ENCODE measurements at regions not wholly inside any gene's neighbourhood (a gene's known extent, or its start where the extent isn't known, plus 50 kb on each side); places are given as distances from the start of the nearest gene placed in this dataset.

DNA sequence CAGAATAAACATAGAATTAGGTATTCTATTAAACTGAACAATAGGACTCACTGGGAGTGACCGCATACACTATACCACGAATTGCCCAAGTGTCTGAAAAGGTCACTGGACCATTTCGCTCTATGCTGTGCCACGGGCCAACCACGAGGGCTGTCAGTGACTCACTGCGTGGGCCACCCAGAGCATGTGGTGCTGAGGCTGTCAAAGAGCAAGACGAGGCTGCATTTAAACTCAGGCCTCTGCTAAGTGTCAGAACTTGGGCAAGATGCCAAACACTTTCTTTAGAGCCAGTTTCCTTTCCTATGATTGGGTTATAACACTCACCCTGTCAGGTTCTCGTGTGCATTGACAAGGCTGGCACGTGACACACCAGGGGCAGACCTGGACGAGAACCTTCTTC lies 97.5 kb downstream of the SH3YL1 start:
- intact Hi-C loops (cut with DNase I) = no loop called here
- Histone ChIP-seq H3K36me3 (replicated peaks in 1 of 2; ENCODE audit: insufficient read depth in 1 of 2, low read depth in 2 of 2) (no peaks in the 10 kb centered on the region), H3K4me3 (no peak overlapping the region), H3K27me3 (no peaks in the 10 kb centered on the region), H3K27ac (no peak overlapping the region), H3K9me3 (no peaks in the 10 kb centered on the region), H3K4me1 (peaks cover 9% of the 10 kb centered on the region)
- TF ChIP-seq, protein P1, sequence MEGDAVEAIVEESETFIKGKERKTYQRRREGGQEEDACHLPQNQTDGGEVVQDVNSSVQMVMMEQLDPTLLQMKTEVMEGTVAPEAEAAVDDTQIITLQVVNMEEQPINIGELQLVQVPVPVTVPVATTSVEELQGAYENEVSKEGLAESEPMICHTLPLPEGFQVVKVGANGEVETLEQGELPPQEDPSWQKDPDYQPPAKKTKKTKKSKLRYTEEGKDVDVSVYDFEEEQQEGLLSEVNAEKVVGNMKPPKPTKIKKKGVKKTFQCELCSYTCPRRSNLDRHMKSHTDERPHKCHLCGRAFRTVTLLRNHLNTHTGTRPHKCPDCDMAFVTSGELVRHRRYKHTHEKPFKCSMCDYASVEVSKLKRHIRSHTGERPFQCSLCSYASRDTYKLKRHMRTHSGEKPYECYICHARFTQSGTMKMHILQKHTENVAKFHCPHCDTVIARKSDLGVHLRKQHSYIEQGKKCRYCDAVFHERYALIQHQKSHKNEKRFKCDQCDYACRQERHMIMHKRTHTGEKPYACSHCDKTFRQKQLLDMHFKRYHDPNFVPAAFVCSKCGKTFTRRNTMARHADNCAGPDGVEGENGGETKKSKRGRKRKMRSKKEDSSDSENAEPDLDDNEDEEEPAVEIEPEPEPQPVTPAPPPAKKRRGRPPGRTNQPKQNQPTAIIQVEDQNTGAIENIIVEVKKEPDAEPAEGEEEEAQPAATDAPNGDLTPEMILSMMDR (IDR thresholded peaks at IDR 0.05) = no peak
- no peak for TF ChIP-seq POLR2A (IDR thresholded peaks at IDR 0.05)
- peak in 3 of 4 donors; percentile 10 to 29 (median 16) for DNase-seq
- ATAC-seq = peak; percentile 40
- WGBS, 2 donors = 49 to 55% methylated on average over 10 of the region's 10 CpGs

DNA sequence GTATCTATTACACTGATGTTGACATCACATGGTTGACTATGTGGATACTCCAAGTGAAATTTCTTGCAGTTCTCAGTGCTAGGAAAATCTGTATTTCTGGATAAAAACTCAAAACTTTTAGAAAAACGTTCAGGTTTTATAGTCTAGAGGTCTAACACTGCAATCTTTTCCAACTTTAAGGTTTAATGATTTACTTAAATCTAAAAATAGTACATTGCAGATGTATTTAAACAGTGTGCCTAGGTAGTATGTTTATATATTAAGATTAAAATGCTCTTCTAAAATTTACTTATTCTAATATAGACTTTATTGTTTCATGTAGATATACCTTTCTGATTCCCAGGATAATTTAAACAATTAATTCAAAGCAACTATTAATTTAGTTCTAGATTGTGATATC lies 98.3 kb downstream of the SH3YL1 start:
- ATAC-seq = peak; percentile 48
- WGBS, 2 donors = 10 to 12% methylated on average over 1 of the region's 1 CpG

DNA sequence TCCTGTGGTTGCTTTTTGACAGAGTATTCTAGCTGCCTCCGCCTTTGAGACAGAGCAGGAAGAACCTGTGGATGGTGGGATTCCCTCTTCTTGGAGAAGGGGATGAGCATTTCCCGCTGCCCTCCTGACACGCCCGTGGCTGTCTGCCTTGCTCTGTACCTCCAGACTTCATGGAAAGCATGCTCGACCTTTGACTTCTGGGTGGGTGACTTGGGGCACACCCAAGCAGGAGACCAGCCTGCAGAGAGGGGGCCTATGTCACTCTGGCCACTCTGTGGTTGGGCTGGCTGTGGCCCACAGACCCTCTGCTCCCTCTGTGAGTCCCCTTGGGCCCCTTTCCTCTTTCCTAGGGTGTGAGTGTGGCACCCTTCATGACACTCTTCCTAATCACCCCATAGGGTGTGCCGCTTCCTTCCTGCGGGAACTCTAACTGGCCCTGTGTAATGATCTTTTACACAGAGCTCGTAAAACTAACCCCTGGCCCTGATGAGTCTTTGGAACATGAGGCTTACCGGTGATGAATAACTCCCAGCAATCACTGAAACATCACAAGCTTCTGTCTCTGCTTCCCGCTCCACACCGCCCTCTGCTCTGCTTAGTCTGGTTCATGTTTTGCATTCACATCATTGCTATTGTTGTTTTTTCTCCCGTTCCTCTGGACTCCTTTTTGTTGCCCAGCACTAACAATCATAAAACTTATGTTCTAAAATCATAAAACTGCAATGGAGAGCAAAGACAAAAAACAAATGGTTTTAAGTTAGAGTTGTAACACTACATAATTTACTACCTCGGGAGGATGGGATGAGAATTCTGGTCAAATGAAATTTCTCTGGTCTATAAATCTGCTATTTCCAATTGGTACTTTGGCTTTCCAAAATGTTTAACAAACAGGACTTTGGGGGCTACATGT lies 101.1 kb downstream of the SH3YL1 start:
- no peaks in the 10 kb centered on the region for H3K27me3 ChIP-seq
- WGBS, 2 donors = 85 to 86% methylated on average over 13 of the region's 13 CpGs
- H3K9me3 ChIP-seq = no peaks in the 10 kb centered on the region
- DNase-seq = no peak
- no peak overlapping the region for H3K27ac ChIP-seq
- H3K4me1 ChIP-seq = peaks cover 9% of the 10 kb centered on the region
- ATAC-seq = no peak
- H3K36me3 ChIP-seq (replicated peaks in 1 of 2; ENCODE audit: insufficient read depth in 1 of 2, low read depth in 2 of 2) = no peaks in the 10 kb centered on the region
- TF ChIP-seq, protein P1 (IDR thresholded peaks at IDR 0.05) = no peak
- no peak for TF ChIP-seq POLR2A (IDR thresholded peaks at IDR 0.05)
- intact Hi-C loops (cut with DNase I) = no loop called here
- H3K4me3 ChIP-seq = no peak overlapping the region

More for the DNA sequence above, 98.3 kb downstream of the SH3YL1 start:
- no peaks in the 10 kb centered on the region for H3K27me3 ChIP-seq
- no peaks in the 10 kb centered on the region for H3K36me3 ChIP-seq (replicated peaks in 1 of 2; ENCODE audit: insufficient read depth in 1 of 2, low read depth in 2 of 2)
- no peak overlapping the region for H3K27ac ChIP-seq
- intact Hi-C loops (cut with DNase I) = no loop called here
- no peak for TF ChIP-seq POLR2A (IDR thresholded peaks at IDR 0.05)
- TF ChIP-seq, protein P1 (IDR thresholded peaks at IDR 0.05) = no peak
- H3K9me3 ChIP-seq = no peaks in the 10 kb centered on the region
- no peak overlapping the region for H3K4me3 ChIP-seq
- peaks cover 9% of the 10 kb centered on the region for H3K4me1 ChIP-seq
- DNase-seq = no peak

DNA sequence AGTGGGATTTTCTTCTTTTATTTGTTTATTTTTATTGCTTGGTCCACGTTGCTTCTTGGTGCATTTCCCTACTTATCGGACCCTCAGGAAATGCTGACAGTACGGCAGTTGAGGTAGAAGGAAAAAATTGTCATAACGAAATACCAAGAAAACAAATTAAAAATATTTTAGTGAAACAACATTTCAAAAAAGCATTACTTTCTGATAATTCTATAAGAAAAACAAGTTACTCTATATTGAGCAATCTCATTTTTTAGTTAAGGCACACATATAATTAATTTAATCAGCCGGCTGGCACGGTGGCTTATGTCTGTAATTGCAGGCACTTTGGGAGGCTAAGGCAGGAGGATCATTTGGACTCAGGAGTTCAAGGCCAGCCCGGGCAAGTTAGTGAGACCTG lies 102.1 kb downstream of the SH3YL1 start:
- H3K27ac ChIP-seq = no peak overlapping the region
- TF ChIP-seq, protein P1 (IDR thresholded peaks at IDR 0.05) = no peak
- no peak for TF ChIP-seq POLR2A (IDR thresholded peaks at IDR 0.05)
- no peaks in the 10 kb centered on the region for H3K36me3 ChIP-seq (replicated peaks in 1 of 2; ENCODE audit: insufficient read depth in 1 of 2, low read depth in 2 of 2)
- H3K27me3 ChIP-seq = no peaks in the 10 kb centered on the region
- no peaks in the 10 kb centered on the region for H3K9me3 ChIP-seq
- peaks cover 13% of the 10 kb centered on the region for H3K4me1 ChIP-seq
- DNase-seq (no peak), ATAC-seq (no peak)
- 78 to 85% methylated on average over 7 of the region's 7 CpGs for WGBS, 2 donors
- intact Hi-C loops (cut with DNase I) = no loop called here
- H3K4me3 ChIP-seq = no peak overlapping the region
